B cell (primary cell): ENCODE measurements at regions not wholly inside any gene's neighbourhood (a gene's known extent, or its start where the extent isn't known, plus 50 kb on each side); places are given as distances from the start of the nearest gene placed in this dataset.

ENCODE experiments used
- CTCF ChIP-seq: fragments of 200-600 bp; IDR thresholded peaks from one replicate; pipeline ENCODE4 v1.8.0; 2022; ENCODE audit warnings: antibody characterized with exemption, mild to moderate bottlenecking
- EZH2 ChIP-seq: IDR thresholded peaks from 2 replicates; pipeline ENCODE4 v1.6.1; 2012; ENCODE audit warnings: borderline replicate concordance, low read depth, mild to moderate bottlenecking, moderate library complexity, low read length; ENCODE audit not compliant: insufficient read depth, poor library complexity, severe bottlenecking

- no peak for TF ChIP-seq CTCF
- no peak for TF ChIP-seq EZH2
These were observed 74.2 kb upstream of the SERTAD2 start for GRCh38 chr2:64727843-64728463.
